ENCODE measurements at regions not wholly inside any gene's neighbourhood (a gene's known extent, or its start where the extent isn't known, plus 50 kb on each side); places are given as distances from the start of the nearest gene placed in this dataset.
A peak's percentile ranks its signal among the peaks of the same experiment; 100 is the strongest.

- no peak for DNase-seq
These were observed 107.0 kb downstream of the CPZ start for GRCh38 chr4:8699479-8700145.

GRCh38 chr4:8699063-8699385, 106.5 kb downstream of the CPZ start:
- no peak for DNase-seq

- no peak for DNase-seq
These were observed 105.9 kb downstream of the CPZ start for GRCh38 chr4:8698341-8699062.

GRCh38 chr4:8697826-8698225, 105.3 kb downstream of the CPZ start:
- DNase-seq, result no peak

- DNase-seq, result no peak
These were observed 104.0 kb downstream of the CPZ start for GRCh38 chr4:8696369-8697127.

GRCh38 chr4:8695237-8696219, 103.0 kb downstream of the CPZ start:
- no peak for DNase-seq

- no peak for DNase-seq
These were observed 102.1 kb downstream of the CPZ start for GRCh38 chr4:8694651-8695151.

GRCh38 chr4:8694226-8694625, 101.7 kb downstream of the CPZ start:
- no peak for DNase-seq

- DNase-seq, result no peak
These were observed 98.7 kb downstream of the CPZ start for GRCh38 chr4:8691151-8691775.

GRCh38 chr4:8690216-8691150, 97.9 kb downstream of the CPZ start:
- no peak for DNase-seq

- no peak for DNase-seq
These were observed 97.2 kb downstream of the CPZ start for GRCh38 chr4:8689741-8690140.

GRCh38 chr4:8688908-8689445, 96.4 kb downstream of the CPZ start:
- no peak for DNase-seq

- DNase-seq, result peak in 2 of 3 donors; percentile 27 to 42
These were observed 95.7 kb downstream of the CPZ start for GRCh38 chr4:8688041-8688907.

GRCh38 chr4:8687083-8687482, 94.5 kb downstream of the CPZ start:
- no peak for DNase-seq

- DNase-seq, result no peak
These were observed 93.3 kb downstream of the CPZ start for GRCh38 chr4:8685831-8686230.

GRCh38 chr4:8683462-8683861, 90.9 kb downstream of the CPZ start:
- no peak for DNase-seq

GRCh38 chr4:8682725-8683124, 90.2 kb downstream of the CPZ start:
- DNase-seq, result no peak

- no peak for DNase-seq
These were observed 89.7 kb downstream of the CPZ start for GRCh38 chr4:8682296-8682695.

GRCh38 chr4:8681391-8681790, 88.8 kb downstream of the CPZ start:
- no peak for DNase-seq

All from muscle of back (tissue), 3 donors.